Fibroblast of pulmonary artery (primary cell): ENCODE measurements at regions not wholly inside any gene's neighbourhood (a gene's known extent, or its start where the extent isn't known, plus 50 kb on each side); places are given as distances from the start of the nearest gene placed in this dataset.

Experiments
- DNase-seq: peaks from one replicate; pipeline ENCODE4 v3.0.0-alpha.2; 2010; ENCODE audit warnings: low read depth
- H3K4me3 ChIP-seq: replicated peaks from 2 replicates; pipeline ENCODE4 v1.5.1; 2011; ENCODE audit warnings: low read depth, mild to moderate bottlenecking, control low read depth, low read length, moderate library complexity
- CTCF ChIP-seq: IDR thresholded peaks from 2 replicates; pipeline ENCODE4 v1.5.1; 2011; ENCODE audit warnings: mild to moderate bottlenecking, control low read depth, low read length, inconsistent platforms; ENCODE audit errors: missing control alignments

GRCh38 chr14:56482310-56482911, 97.2 kb upstream of the TMEM260 start:
- H3K4me3 ChIP-seq = no peak overlapping the region
- TF ChIP-seq CTCF = peak; percentile 37
- DNase-seq = peak; percentile 57

- DNase-seq = peak; percentile 63
- TF ChIP-seq CTCF = peak; percentile 69
- H3K4me3 ChIP-seq = no peak overlapping the region
These were observed 92.4 kb upstream of the TMEM260 start for GRCh38 chr14:56487090-56487667.

- no peak overlapping the region for H3K4me3 ChIP-seq
- TF ChIP-seq CTCF = no peak
- peak; percentile 18 for DNase-seq
These were observed 91.8 kb upstream of the TMEM260 start for GRCh38 chr14:56487761-56488160.

- TF ChIP-seq CTCF = no peak
- H3K4me3 ChIP-seq = no peak overlapping the region
- DNase-seq = no peak
These were observed 91.3 kb upstream of the TMEM260 start for GRCh38 chr14:56488306-56488705.

GRCh38 chr14:56490379-56490778, 89.2 kb upstream of the TMEM260 start:
- DNase-seq = peak; percentile 57
- TF ChIP-seq CTCF = peak; percentile 53
- no peak overlapping the region for H3K4me3 ChIP-seq

- peak; percentile 87 for TF ChIP-seq CTCF
- DNase-seq = peak; percentile 71
- H3K4me3 ChIP-seq = no peak overlapping the region
These were observed 88.0 kb upstream of the TMEM260 start for GRCh38 chr14:56491299-56492285.
